A204.1 (cell line): ENCODE measurements at regions not wholly inside any gene's neighbourhood (a gene's known extent, or its start where the extent isn't known, plus 50 kb on each side); places are given as distances from the start of the nearest gene placed in this dataset.

Experiments
- FAIRE-seq: peaks from 2 replicates; lab custom pipeline; 2012; peaks lifted over from hg19 to GRCh38; lab: Jason Lieb, UNC

DNA sequence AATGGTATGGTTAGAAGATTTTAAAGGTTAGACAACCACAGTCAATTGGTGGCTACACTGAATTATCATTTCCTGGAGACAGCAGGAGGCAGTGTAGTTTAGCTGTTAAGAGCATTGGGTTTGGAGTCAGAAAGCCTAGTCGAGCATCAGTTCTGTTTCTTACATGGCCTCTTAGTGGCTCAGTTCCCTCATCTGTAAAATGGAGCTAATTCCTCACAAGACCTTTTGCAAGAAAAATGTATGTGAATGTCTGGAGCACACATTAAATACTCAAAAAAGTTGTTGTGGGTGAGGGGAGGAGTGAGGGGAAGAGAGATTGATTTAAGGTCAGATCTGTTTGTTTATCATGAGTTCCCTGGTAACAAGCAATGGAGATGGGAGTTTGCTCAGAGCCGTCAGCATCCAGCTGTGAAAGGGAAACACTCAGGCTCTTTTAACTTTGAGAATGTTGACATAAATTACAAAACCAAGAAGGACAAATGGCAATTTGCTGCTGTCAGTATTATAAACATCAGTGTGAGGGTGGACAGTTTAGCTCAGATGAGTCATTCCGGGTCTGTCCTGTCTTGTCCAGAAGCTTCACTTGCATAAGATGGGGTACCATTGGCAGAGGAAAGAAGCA, 98.2 kb upstream of the PGRMC2 start:
- FAIRE-seq = no peak

DNA sequence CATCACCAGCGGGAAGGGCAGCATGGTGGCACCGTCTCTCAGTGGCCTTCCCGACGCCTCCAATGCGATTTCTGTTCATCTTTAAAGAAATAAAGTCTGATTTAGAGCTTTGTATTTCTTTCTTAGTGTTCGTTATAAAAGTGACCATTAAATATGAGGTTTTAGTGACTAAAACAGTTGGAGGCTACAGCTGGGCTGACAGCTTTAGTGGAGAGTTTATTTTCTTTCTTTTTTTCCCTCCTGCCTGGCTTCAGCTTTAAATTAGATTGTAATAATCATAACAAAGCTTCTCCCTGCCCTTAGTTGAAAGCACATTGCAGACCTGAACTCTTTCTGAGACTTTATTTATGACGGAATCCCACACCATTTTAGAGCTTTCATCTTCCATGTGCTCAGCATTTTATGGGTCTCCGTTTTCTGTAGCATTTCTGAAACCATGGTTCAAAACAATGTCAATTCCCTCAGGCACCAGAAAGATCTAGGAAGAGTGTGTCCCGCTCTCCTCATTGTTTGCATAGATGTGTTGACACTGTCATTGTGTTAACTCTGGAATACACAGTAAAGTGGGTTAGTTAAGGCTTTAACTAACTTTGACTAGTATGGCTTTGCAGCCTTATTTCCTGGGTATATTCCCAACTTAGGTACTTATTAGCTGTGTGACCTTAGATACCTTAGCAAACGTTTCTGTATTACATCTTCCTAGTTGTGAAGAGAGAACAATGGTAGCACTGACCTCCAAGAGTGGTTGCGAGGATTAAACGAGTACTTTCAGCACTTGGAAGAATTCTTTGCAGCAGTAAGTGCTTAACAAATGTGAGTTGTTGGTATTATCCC, 97.4 kb upstream of the PGRMC2 start:
- FAIRE-seq = no peak

DNA sequence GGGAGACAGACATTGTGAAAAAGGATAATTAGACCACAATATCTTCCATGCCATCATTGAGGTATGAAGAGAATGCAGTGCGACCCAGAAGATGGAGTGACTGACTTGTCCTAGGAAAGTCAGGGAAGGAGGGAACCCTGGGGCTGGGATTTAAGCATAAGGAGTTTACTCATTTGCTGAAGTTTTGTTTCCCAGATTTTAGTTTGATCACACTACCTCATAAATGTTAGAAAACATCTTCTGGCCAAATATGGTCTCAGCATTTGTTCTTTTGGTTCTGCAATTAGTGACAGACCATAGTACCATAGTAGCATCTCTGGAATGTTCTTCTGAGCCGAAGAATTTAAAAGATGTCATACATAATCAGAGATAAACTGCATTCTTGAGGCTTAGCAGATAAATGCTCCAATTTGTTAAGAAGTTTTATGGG, 96.5 kb upstream of the PGRMC2 start:
- FAIRE-seq = no peak

DNA sequence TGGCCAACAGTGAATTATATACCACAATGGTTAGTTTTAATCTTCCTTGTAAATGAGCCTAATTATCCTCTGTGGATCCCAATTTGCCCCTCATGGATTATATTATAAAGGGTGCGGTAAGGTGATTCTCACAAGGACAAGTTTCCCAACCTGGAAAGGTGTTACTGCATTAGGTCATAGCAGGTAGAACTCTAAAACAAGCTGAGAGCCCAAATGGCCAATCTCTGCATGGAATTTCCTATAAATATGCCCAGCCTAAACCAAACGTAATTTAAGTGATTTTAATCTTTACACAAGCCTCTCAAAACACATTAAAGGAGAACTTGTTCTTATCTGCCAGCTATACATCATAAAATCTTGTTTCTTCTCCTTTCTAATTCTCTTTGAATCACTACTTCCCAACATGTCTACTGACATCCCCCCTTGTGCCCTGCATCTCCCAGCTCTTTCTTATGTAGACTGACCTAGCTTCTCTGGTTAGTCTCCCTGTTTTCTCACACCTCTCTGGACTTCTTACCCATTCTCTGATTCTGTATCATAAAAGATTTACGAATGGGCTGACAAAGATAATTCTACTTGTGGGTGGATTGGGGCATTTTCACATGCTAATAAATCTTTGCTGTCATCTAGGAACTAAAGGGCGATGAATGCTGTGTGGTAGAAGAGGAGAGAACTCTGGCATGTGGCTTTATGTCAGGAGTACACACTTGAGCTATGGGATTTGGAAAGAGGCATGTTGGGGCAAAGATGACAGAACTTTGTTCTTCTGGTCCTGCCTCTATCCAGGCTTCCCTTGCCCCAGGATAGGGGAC, 94.3 kb upstream of the PGRMC2 start:
- FAIRE-seq = no peak

DNA sequence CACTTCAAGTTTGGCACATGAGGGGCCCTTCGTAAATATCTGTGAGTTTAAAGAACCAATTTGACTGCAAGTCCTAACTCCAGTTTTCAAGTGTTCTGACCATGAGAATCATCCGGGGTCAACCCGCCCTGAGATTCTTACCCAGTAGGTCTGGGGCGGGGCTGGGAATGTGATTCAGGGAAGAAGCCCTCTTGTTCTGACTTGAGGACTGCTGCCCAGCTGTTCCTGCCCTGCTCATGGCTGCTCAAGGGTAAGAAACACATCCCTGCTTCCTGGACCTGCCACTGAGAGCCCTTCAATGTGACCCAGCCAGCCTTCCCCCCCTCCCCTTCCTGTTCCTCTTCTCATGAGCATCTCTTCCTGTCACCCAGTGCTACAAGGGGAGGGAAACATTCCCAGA, 92.7 kb upstream of the PGRMC2 start:
- no peak for FAIRE-seq

DNA sequence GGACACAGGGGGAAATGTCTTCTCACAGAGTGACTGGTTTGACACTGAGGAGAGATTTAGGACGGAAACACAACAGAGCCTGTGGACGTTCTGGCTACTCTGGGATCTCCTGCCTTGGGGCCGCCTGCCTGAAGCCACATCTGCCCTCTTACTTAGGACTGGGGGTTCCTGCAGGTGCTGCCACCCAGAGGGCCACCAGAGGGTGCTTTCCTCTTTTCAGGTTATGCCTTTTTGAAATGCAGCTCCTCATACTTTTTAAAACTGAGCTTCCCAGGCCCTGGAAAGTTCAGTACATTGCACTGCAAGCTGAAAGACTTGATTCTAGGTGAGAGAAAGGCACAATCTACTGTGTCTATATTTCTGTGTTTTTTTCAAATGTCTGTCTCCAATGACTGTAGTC, 92.2 kb upstream of the PGRMC2 start:
- no peak for FAIRE-seq

DNA sequence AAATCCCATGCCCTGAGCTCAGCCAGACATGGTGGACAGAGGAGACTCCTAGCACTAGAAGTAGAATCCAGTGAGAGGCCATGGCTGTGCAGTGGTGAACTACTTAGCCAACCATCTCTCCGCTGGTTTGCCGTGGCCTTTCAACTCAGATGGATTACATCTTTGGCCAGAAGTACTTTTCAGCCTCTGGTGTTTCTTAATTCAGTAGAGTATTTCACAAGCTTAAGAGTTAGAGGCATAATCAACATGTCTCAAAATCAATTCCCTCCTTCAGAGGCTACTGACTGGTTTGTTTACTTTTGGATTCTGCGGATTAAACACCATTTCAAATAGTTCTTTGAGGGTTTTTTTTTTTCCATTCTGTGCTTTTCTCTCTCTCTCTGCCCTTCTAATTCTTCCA, 91.1 kb upstream of the PGRMC2 start:
- FAIRE-seq = no peak

DNA sequence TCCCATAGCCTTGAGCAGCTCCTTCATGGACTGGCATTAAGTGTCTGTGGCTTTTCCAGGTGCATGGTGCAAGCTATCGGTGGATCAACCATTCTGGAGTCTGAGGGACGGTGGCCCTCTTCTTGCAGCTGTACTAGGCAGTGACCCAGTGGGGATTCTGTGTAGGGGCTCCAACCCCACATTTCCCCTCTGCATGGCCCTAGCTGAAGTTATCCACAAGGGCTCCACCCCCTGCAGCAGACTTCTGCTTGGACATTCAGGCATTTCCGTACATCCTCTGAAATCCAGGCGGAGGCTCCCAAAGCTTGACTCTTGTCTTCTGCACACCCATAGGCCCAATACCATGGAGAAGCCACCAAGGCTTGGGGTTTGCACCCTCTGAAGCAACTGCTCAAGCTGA, 89.3 kb upstream of the PGRMC2 start:
- no peak for FAIRE-seq

DNA sequence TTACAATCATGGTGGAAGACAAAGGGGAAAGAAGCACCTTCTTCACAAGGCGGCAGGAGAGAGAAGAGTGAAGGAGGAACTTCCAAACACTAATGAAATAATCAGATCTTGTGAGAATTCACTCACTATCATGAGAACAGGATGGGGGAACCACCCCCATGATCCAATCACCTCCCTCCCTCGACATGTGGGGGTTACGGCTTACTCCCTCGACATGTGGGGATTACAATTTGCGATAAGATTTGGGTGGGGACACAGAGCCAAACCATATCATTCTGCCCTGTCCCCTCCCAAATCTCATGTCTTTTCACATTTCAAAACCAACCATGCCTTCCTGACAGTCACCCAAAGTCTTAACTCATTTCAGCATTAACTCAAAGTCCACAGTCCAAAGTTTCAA, 88.7 kb upstream of the PGRMC2 start:
- no peak for FAIRE-seq

DNA sequence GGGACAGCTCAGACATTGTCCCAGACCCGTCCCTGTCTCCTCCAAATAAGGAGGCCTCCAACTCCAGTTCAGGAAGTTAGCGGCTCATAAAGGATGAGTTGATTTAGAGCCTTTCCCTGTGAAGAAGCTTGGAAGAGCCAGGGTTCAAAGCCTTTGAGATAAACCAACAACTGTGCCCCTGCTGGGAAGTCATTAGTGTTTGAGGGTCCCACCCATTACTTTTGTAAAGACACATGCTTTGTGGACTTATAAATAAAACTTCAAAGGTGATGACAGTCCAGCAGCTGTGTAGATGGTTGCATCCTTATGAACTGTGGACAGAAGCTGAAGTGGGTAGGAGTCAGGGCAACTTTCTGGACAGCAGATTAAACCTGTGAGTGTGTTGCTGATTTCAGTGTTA, 86.0 kb upstream of the PGRMC2 start:
- FAIRE-seq = no peak

DNA sequence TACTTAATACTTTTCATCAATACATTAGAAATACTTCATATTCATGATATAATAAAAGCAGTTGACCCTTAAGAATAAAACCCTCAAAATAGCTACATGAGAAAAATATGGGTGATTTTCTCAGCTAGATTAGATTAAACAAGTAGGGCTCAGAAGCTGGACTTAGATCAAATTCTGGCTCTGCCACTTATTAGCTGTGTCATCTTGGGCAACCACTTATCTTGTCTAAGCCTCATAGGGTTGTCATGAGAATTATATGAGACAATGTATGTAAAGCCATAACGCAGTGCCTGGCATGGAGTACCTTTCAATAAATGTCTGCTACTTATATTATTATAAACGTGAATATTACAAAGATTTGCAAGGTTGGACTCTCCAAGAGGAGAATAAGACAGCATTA, 84.3 kb upstream of the PGRMC2 start:
- no peak for FAIRE-seq

DNA sequence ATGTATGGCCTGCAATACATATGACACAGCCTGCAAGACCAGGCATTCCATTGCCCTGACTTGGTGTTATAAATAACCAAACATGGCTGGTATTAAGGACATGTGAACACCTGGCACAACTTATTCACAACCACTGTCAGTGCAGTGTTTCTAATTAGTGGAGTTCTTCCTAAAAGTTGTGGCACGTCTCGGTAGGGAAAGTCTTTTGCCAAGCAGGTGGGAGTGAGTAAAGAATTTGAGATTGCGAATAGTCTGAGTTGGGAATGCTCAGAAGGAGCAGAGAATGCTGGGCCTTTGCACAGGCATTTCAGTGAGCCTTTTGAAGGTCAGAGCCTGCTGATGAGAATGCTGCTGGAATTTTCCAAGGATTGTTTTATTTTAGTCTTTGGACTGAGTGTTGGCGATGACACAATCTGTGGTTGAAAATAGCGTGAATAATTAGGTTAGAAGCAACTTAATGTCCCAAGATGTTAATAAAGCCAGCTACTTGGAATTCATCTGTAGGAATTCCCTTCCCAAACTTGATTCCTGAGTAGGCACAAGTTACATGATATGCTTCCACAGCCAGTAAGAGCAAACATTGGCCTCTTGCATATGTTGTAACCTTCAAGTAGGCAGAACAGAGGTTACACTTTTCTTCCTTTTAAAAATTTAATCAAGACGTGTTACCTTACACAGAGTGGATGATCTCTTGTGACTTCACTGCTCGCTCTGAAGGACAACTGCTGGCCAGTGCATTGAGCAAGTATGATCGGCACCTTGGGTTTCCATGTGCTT, 83.6 kb upstream of the PGRMC2 start:
- no peak for FAIRE-seq

DNA sequence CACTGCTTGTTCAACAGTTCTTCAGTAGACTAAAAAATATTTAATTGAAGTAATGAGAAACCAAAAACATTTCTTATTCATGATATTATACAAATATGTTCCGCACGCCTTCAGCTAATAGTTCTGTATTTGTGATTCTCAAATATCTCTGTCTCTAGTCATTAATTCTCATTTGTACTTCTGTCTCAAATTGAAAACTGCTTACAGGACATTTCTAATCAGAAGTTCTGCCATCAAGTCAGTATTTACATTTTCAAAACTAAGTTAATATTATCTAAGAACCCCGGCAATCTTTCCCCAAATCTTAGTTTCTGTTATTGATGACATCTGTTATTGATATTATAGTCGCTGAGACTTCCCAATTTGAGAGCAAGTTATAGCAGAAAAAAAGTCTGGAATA, 78.6 kb upstream of the PGRMC2 start:
- no peak for FAIRE-seq

DNA sequence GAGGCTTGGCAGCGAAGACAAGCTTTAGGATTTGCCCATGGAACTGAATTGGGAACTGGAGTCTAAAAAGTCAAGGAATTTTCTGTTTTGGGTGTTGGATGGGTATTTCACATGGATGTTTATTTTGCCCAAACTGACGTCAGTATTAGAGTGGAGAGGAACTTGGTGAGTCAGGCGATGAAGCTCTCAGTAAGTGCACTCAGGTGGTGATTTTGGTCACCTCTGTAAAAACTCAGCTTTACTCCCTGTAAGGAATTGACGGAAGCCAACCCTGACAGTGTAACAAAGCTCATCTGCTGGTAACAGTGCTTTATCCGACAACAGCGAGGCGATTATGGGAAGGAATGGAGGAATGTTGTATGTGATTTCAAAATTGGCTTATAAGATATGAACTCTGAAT, 77.0 kb upstream of the PGRMC2 start:
- FAIRE-seq = no peak

DNA sequence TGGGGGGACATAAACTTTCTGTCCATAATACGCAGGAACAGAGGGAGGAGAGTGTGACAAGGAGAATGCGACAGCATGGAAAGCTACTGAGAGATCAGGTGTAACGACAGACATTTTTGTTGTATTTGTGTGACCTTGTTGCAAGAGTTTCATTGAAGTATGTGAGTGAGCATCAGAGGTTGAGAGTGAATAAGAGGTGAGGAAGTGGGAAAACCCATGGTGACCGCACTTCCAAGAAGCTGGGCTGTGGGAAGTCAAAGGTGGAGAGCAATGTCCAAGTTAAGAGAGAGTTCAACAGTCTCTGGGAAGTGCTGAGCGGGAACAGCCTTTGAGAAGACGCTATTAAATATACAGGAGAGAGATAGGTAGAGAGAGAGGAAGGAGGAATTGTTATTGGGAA, 76.4 kb upstream of the PGRMC2 start:
- FAIRE-seq = no peak

DNA sequence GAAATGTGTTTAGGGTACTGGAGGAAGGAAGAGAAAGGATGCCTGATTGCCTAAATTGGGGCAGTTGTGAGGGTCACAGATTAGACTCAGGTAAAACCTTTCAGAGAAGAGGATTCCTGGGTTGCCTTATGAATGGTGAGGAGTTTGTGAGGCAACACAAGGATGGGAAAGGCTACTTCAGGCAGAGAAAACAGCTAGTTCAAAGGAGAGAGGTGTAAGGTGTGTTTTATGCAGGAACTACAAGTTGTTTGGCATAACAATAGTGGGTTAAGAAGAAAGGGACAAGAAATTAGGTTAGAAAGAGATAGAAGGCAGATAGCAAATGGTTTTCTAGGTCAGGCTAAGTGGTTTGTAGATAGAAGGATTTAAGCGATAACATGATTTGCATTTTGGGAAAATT, 75.1 kb upstream of the PGRMC2 start:
- FAIRE-seq = no peak

DNA sequence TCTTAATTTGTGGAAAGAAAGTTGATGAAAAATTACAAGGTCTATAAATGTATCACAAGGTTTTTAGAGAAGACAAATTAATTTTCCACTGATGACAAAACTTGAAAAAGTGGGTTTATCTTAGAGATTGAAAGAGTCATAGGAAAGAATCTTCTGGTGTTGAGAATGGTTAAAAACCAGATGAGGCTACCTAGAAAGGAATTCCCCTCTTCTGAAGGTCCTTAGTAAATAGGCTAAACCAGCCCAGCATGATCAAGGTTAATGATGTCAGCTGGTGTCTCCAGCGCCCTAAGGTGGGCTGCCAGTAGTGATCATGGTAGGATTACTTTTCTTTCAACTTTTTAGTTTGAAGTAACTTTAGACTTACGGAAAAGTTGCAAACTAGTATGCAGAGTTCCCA, 71.8 kb upstream of the PGRMC2 start:
- FAIRE-seq = no peak

DNA sequence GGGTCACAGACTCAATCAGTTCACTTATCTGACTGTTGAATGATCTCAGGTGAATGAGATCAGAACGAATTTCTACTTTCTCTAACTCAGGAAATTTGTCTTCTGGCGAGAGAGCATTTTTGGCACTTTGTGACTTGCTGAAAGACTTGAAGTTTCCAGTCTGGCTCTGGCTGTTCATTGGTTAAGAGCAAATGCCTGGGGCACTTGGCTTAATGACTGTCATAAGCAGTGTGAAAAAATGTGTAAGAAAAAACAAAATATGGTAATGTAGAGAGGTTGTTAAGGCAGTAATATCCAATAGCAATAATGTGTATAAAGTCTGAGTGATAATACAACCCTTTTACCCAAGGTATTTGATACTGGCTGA, 71.3 kb upstream of the PGRMC2 start:
- no peak for FAIRE-seq

DNA sequence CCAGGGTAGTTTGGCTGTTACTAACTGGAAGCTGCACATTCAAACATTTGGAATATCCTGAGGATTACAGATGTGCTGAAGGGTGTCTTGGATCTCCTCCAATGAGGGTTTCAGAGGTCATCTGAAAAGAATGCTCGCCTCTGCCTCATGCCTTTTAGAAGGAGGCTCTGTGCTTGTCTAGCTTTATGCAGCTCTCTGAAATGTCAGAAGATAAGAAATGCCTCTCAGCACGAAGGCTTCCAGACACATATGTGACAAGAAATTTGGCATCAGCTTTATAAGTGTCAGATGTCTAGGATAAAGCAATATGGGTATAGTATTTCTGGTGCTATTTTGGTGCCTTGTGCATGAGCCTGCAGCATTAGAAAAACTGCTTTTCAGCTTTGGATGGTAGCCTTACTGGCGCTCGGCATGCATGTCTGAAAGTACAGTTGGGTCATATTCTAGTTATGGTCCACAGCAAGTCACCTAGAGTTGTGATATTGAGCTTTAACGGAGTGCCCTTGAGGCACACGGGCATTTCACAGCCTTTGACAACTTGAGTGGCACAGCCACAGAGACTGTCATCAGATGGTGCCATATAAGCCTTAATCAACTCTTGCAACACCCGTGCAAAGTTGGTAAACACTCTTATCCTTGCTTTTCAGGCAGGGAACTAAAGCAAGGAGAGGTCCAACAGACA, 70.8 kb upstream of the PGRMC2 start:
- FAIRE-seq = no peak

DNA sequence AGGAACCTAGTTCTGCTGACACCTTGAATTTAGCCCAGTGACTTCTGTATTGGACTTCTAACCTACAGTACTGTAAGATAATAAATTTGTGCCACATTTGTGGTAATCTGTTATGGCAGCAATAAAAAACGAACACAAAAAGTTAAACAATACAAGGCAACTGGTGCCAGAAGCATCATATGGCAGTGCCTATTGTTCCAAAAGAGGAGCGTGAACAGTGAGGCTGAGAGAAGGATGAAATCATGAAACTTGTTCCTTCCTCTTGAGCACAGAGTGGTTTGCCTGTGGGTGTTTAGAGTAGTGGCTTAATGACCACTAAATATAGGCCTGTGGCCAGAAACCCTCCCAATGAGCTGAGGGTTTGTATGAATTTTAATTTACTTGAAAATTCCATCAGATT, 69.7 kb upstream of the PGRMC2 start:
- FAIRE-seq = no peak

DNA sequence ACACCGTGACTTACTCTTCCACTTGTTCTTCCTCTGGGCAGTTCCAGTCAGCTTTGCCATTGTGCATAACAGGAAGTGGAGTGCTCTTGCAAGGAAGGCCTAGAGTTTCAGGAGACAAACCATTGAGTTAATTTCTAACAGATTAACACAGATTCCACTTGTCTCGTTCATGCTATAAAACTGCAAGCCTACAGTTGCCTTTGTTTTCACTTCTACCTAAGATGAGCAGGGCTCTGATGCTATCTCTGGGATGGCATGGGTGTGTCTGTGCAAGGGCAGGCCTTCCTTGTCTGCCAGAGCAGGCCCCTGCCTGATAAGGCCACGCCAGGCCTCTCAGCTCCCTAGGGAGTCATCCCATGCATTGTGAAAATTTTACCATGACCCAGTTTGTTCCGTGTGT, 67.7 kb upstream of the PGRMC2 start:
- FAIRE-seq = no peak

DNA sequence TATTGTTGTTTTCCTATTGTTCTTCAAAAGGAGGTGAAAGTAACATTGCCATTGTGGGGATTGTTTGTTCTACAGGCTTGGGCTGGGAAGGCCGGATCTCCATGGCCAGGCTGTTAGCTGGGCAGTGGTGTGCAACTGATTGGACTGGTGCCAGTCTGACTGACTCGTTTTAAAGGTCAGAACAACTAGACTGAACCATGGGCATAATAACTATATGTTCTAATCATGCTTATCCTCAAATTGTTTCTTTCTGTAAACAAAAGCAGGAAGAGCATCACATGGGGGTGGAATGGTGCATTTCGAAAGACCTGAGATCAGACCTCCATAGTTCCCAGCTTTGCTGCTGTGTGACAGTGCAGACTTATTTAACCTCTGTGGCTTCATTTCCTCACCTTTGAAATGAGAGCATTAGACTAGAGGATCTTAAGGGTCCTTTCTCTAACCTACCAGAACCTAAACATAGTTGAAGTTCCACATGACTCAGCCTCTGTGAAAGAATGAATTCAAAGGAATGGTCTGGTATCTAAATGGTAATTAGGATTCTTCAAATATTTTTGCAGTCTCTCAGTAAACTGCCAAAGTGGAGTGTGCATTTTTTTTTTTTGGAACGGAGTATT, 66.7 kb upstream of the PGRMC2 start:
- no peak for FAIRE-seq
